Keratinocyte (primary cell): ENCODE measurements at regions not wholly inside any gene's neighbourhood (a gene's known extent, or its start where the extent isn't known, plus 50 kb on each side); places are given as distances from the start of the nearest gene placed in this dataset.

ENCODE experiments used
- CTCF ChIP-seq, 3 experiments: IDR thresholded peaks in 1 of 3; conservative IDR thresholded peaks in 1 of 3; optimal IDR thresholded peaks in 1 of 3; 2 replicates in 2 of 3; 3 replicates in 1 of 3; pipeline versions ENCODE3 to v1.5.1; 2011; ENCODE audit warnings: low read length in 3 of 3, mild to moderate bottlenecking in 3 of 3, moderate library complexity in 2 of 3, control low read depth in 1 of 3, inconsistent platforms in 1 of 3; ENCODE audit not compliant: insufficient read depth in 2 of 3; ENCODE audit errors: extremely low read depth in 1 of 3
- EZH2 ChIP-seq: IDR thresholded peaks from one replicate; pipeline ENCODE4 v1.6.1; 2012; ENCODE audit warnings: inconsistent platforms, mild to moderate bottlenecking, low read length, moderate library complexity

GRCh38 chr3:147213633-147214032 is 192.7 kb downstream of the ZIC4 start:
- TF ChIP-seq CTCF (optimal IDR thresholded peaks at IDR 0.05 in 1 of 3, IDR thresholded peaks at IDR 0.05 in 1 of 3, conservative IDR thresholded peaks at IDR 0.05 in 1 of 3; ENCODE audit: extremely low read depth in 1 of 3, insufficient read depth in 2 of 3, low read length in 3 of 3) (no peak), EZH2 (no peak)
